GM19328 (cell line): ENCODE measurements at regions not wholly inside any gene's neighbourhood (a gene's known extent, or its start where the extent isn't known, plus 50 kb on each side); places are given as distances from the start of the nearest gene placed in this dataset.
"Not testable (repeated sequence)": the region's sequence is repeated elsewhere in the genome, so short reads cannot be mapped to it uniquely, and the experiment has no call there.

ENCODE experiments used
- ATAC-seq: cut with Tn5 transposase; IDR thresholded peaks from one replicate; pipeline ENCODE4 v1.9.1; 2021; ENCODE audit warnings: mild to moderate bottlenecking, moderate library complexity; ENCODE audit not compliant: unreplicated experiment

DNA sequence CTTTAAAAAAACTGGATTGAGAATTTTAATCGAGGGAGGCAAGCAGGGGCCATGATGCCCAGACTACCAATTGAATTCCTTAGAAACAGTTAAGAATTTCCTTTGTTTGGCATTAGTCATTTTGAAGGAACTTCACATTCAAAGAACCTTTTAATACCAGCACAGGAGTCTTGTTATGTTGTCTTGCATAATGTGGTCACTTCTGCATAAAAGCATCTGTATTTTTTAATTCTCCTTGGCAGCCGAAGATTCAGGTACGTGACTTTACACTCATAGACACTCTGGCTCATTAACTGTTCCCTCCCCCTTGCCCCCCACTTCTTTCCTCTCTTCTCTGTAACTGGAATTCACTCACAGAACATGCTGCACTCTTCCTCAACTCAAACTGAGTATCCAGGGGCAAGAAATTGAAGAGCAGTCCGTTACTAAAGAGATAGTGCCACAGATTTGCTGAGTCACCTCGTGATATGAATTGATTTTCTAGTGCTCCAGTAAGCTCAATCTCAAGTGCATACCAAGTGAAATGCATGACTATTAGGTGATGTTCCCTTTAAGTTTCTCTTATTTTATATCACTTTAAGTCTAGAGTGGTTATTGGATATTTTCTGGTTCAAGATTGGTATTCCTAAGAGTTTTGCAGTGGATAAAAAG lies 572.2 kb upstream of the SOX9 start:
- ATAC-seq = no peak

- ATAC-seq = no peak
Observed at GRCh38 chr17:71550675-71551074, 570.1 kb upstream of the SOX9 start.

- no peak for ATAC-seq
Observed at GRCh38 chr17:71553381-71553780, 567.4 kb upstream of the SOX9 start.

GRCh38 chr17:71558901-71559300 lies 561.9 kb upstream of the SOX9 start:
- no peak for ATAC-seq

DNA sequence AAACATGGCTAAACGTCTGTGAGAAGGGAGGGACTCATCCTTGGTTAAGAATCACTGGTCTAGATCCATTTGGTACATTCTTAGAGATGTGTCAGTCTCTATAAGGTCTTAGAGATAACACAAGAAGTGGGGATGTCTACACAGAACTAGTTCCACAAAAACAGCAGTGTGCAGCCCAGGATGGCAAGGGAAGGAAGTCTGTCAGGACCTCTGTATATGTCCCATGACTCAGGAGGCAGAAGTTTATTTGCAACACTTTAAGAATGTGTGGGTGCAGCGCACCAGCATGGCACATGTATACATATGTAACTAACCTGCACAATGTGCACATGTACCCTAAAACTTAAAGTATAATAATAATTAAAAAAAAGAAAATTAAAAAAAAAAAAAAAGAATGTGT lies 548.5 kb upstream of the SOX9 start:
- ATAC-seq = no peak

- ATAC-seq = no peak
Observed at GRCh38 chr17:71578446-71578845, 542.4 kb upstream of the SOX9 start.

DNA sequence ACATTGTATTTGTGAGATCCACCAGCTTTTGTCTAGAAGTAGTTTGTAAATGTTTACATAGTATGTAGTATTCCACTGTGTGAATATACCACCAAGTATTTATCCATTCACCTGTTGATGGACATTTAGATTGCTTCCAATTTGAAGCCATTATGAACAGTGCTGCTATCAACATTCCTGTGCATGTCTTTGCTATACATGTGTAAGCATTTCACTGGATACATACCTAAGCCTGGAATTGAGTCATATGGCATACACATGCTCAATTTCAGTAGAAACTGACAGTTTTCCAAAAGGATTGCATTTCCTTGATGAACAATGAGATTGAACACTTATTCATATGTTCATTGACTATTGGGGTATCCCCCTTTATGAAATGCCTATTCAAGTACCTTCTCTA lies 540.6 kb upstream of the SOX9 start:
- ATAC-seq = no peak

- no peak for ATAC-seq
Observed at GRCh38 chr17:71585540-71585939, 535.3 kb upstream of the SOX9 start.

DNA sequence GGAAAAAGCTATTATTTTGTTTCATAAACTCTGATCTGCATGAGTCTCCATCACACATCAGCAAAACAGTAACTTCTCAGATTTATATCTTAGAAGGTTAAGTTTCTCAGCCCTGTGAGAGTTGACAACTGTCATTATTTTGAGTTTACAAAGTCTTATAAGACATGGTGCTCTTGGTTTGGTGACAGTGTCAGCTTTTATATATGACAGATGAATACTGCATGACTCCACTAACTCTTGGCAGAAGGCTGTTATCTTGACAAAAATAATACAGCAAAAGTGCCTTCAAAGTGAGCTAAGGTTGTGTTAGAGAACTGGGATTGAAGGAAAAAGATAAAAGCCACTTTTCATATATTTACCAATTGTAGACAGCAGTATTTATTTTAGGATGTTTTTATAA lies 528.4 kb upstream of the SOX9 start:
- no peak for ATAC-seq

DNA sequence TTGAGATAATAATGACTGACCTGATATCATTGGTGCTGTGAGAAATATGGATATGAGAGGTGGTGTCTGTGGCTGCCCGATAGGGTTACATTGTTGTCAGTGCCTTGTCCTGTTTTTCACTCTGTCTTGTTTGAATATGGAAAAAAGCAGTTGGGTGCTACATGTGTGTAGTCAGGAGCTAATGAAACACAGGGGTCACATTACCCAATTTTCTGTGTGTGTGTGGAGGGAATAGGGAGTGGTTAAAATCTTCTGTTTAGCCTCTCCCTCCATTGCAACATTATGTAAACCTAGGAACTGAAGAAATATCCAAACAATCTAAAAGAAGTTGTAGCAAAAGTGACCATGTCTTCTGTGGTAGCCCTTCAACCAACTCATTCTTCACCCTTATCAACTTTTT lies 527.7 kb upstream of the SOX9 start:
- ATAC-seq = no peak

DNA sequence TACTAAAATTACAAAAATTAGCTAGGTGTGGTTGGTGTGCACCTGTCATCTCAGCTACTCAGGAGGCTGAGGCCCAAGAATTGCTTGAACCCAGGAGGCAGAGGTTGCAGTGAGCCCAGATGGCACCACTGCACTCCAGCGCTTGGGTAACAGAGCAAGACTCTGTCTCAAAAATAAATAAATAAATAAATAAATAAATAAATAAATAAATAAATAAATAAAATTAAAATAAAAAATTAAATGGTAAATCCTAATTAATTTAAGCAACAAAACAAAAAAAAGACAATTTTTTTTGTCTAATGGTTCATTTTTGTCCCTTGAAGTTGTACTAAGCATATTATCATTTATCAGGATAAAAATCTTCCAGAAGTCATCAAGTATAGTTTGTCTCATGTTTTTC lies 521.2 kb upstream of the SOX9 start:
- not testable (repeated sequence) for ATAC-seq

GRCh38 chr17:71600137-71600789 lies 520.6 kb upstream of the SOX9 start:
- no peak for ATAC-seq

GRCh38 chr17:71601894-71602504 lies 518.8 kb upstream of the SOX9 start:
- no peak for ATAC-seq

DNA sequence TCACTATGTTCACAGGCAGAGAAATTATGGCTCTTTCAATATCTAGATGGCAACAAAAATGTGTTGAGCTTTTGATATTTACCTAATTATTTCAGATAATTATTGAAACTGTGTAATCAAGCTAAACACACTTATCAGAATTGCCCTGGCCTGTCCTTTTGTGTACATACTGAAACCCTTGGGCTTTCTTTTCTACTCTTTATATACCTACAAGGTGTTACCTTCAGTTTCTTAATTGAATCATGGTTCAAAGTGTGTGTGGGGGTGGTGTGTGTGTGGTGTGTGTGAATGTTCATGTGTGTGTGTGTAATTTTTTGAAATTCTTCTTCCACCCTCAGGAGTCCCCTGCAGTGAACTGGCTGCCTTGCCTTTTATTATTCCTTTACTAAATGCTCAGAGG lies 506.8 kb upstream of the SOX9 start:
- no peak for ATAC-seq

DNA sequence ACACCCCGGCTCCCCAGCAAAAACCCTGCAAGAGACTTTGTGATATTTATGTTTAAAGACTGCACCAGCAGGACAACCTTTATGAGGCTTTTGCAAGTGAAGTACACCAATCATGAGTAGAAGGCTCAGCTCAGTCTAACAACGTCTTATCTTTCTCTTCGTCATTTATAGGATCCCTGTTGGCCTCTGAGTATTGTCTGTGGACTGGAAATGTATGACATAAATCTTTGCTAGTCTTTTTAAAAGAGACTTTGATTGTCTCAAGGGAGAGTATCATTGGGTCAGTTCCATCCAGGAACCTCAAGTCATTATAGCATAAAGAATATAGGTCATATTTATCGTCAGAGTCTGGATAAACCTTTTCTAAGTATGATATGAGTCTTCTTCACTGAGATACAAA lies 505.0 kb upstream of the SOX9 start:
- ATAC-seq = no peak

GRCh38 chr17:71617767-71618166 lies 503.1 kb upstream of the SOX9 start:
- ATAC-seq = not testable (repeated sequence)

DNA sequence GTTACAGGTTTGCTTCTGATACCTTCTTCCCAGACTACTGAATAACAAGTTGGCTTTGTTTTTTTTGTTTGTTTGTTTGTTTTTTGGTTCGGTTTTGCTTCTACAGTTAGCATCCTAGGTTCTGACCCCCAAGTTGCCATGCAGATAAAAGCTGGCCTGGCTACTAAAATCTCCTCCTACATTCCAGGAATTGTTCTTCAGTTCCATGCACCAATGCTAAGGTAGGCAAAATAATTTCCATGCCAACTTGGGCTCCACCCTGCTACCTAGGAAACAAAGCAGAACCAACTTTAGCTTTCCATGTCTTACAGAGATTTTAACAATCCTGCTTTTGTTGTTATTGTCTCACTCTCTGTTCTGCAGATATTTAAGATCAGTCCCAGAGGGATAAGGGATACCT lies 495.5 kb upstream of the SOX9 start:
- no peak for ATAC-seq

DNA sequence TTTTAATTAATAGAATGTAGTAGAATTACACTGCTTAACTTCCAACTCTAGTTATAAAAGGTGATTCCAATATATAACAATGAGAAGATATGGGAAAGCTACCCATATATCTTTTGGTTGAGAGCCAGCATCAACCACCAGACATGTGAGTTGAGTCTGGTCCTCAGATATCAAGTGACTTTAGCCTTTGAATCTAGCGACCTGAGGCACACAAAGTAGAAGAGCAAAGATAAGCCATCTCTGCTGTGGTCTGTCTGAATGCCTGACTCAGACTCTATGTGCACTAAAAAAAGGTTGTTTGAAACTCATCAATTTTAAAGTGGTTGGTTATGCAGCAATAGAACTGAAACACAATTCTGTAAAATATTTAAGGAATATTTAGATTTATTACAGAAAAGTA lies 492.5 kb upstream of the SOX9 start:
- ATAC-seq = no peak

- no peak for ATAC-seq
Observed at GRCh38 chr17:71631483-71631882, 489.3 kb upstream of the SOX9 start.

- no peak for ATAC-seq
Observed at GRCh38 chr17:71632328-71632727, 488.5 kb upstream of the SOX9 start.

- ATAC-seq = no peak
Observed at GRCh38 chr17:71633391-71633849, 487.4 kb upstream of the SOX9 start.

- no peak for ATAC-seq
Observed at GRCh38 chr17:71634376-71634775, 486.4 kb upstream of the SOX9 start.
